Left colon (tissue), 2 donors: ENCODE measurements at regions not wholly inside any gene's neighbourhood (a gene's known extent, or its start where the extent isn't known, plus 50 kb on each side); places are given as distances from the start of the nearest gene placed in this dataset.
"Not testable (repeated sequence)": the region's sequence is repeated elsewhere in the genome, so short reads cannot be mapped to it uniquely, and the experiment has no call there.

ENCODE experiments used
- ATAC-seq: fragments of 200-7000 bp; cut with Tn5 transposase; one replicate; pipeline ENCODE4 v1.9.1; 2020; ENCODE audit warnings: mild to moderate bottlenecking, moderate library complexity
- DNase-seq, 2 donors: peaks; one replicate each; pipeline ENCODE4 v3.0.0-alpha.2; 2020
- intact Hi-C, 2 donors: fragments of 100-400 bp; cut with DNase I in 1 of 2; cut with micrococcal nuclease in 1 of 2; formaldehyde crosslinking; loops; one replicate each; pipeline versions ENCODE4 v1.11.2 to v1.14.0; 2022; cut with DNase I, micrococcal nuclease
- donor health status: DM: no; HTN: no; CAD: no.
- donor health status: DM: yes; HTN: yes; CAD: no.

DNA sequence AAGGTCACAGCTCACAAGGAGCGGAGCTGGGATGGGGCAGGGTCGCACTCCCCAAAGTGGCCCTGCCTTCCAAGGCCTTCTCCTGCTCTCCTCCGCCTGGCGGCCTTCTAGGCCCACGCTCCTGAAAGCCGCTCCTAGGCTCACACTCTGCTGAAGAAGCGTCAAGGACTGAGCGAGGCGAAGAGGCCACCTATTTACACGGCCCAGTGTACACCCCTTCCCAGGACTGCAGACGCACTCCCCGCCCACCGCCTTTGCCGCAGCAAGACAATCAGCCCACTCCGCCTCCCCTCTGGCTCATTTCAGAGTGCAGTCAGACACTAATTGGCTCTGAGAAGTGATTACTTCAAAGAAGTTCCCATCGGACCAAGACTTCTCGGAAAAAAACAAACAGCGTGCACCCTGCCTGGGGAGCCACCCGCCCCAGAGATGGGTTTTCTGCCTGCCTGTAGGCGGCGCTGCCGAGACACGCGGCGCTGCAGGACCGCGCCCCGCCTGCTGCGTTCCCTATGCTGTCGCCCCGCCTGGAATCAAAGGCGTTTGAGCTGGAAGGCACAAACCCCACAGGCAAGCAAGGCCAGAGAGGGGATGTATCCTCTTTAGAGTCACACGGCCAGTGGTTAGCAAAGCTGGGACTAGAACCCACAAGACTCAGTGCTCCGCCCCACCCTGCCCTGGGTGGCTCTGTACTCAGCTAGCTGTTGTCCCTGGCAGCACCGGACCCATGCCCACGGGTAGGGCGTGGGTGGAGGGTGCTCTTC is 414.8 kb downstream of the BUD13 start:
- DNase-seq (peak in 1 of 2 donors; percentile 52), ATAC-seq (peak; percentile 72)
- intact Hi-C loops: no loop called here

- DNase-seq: no peak
- no peak for ATAC-seq
- intact Hi-C loops: no loop called here
Observed at GRCh38 chr11:116356451-116356850, 416.3 kb downstream of the BUD13 start.

DNA sequence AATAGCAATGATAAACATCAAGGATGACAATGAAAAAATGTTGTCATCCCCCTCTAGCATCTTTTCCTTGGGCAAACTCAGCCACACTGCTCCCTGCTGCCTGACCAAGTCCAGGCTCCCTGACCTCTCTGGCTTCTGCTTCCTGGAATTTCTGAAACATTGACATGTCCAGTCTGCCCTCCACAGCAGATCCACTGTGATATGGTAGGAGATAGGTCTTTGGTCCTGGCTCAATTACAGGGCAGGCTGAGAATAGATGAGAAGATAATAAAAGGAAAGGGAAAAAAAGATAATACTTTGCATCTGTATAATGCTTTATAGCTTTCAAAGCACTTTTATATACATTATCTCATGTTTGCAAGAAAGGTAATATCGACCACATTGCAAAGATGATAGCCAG is 417.7 kb downstream of the BUD13 start:
- DNase-seq (no peak), ATAC-seq (no peak)
- intact Hi-C loops: no loop called here

GRCh38 chr11:116353589-116353988 is 419.2 kb downstream of the BUD13 start:
- no peak for ATAC-seq
- intact Hi-C loops: no loop called here
- DNase-seq: no peak

GRCh38 chr11:116352881-116353280 is 419.9 kb downstream of the BUD13 start:
- DNase-seq: no peak
- no peak for ATAC-seq
- intact Hi-C loops: no loop called here

DNA sequence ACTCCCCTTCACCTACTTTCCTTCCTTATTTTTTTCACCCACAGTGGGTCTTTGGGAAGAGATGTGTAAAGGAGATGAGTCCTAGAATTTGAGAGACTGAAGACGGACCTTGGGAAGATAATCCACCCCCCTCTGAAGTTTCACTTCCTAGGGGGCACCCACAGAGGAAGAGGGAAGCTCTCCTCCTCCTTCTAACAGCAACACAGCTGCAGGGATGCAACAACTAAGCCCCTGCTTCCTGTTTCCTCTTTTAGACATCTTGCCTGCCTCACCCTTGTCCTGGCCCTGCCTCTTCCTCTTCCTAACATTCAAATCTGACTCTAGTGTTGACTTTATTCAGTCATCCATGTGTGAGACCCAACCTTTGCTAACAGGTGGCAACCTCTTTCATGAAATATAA is 424.6 kb downstream of the BUD13 start:
- ATAC-seq (no peak), DNase-seq (no peak)
- intact Hi-C loops: no loop called here

- ATAC-seq (no peak), DNase-seq (no peak)
- intact Hi-C loops: no loop called here
Observed at GRCh38 chr11:116345575-116345974, 427.2 kb downstream of the BUD13 start.

- intact Hi-C loops: no loop called here
- ATAC-seq: no peak
- DNase-seq: no peak
Observed at GRCh38 chr11:116344601-116345000, 428.2 kb downstream of the BUD13 start.

GRCh38 chr11:116343270-116343669 is 429.5 kb downstream of the BUD13 start:
- intact Hi-C loops: no loop called here
- DNase-seq: no peak
- ATAC-seq: no peak

DNA sequence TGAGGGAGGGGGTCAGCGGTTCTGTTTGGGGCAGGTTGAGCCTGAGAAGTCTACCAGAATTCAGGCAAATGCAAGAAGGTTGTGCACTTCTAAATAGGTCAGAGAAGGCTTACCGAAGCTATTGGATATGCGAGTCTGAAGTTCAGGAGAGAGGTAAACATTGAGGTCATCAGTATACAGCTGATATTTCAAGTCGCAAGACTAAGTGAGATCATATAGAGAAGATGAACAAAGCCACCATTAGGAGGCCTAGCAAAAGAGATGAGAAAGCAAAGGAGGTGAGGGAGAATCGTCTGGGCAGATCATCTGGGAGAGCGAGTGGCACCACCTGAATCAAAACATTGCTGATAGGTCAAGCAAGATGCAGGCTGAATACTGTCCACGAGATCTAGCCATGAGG is 430.6 kb downstream of the BUD13 start:
- ATAC-seq: no peak
- intact Hi-C loops: no loop called here
- no peak for DNase-seq

- ATAC-seq: no peak
- intact Hi-C loops: no loop called here
- no peak for DNase-seq
Observed at GRCh38 chr11:116339306-116340098, 433.3 kb downstream of the BUD13 start.

DNA sequence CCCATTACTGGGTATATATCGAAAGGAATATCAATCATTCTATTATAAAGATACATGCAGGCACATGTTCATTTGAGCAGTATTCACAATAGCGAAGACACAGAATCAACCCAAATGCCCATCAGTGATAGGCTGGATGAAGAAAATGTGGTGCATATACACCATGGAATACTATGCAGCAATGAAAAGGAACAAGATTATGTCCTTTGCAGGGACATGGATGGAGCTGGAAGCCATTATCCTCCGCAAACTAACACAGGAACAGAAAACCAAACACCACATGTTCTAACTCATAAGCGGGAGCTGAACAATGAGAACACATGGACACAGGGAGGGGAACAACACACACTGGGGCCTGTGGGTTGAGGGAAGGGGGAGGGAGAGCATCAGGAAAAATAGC is 434.3 kb downstream of the BUD13 start:
- ATAC-seq, DNase-seq, intact Hi-C loops: not testable (repeated sequence)

- DNase-seq (no peak), ATAC-seq (no peak)
- intact Hi-C loops: no loop called here
Observed at GRCh38 chr11:116336540-116336939, 436.2 kb downstream of the BUD13 start.

DNA sequence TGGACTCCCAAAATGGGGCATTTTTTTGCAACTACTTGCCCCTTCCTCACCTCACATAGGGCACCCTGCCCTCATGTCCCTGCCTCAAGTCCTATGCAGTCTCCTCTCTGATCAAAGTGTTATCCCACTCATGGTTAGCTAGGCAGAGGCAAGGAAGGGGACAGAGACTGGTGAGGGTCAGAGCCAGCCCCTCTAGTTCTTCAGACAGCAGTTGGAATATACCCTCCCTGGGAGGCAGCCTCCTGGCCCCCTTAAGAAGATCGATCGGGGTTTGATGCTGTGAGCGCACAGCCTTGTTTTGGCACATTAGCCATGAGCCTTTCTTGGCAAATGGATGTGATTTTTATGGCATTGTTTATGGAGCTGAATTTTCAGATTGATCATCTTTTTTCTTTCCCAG is 436.9 kb downstream of the BUD13 start:
- intact Hi-C loops: no loop called here
- DNase-seq (no peak), ATAC-seq (no peak)

DNA sequence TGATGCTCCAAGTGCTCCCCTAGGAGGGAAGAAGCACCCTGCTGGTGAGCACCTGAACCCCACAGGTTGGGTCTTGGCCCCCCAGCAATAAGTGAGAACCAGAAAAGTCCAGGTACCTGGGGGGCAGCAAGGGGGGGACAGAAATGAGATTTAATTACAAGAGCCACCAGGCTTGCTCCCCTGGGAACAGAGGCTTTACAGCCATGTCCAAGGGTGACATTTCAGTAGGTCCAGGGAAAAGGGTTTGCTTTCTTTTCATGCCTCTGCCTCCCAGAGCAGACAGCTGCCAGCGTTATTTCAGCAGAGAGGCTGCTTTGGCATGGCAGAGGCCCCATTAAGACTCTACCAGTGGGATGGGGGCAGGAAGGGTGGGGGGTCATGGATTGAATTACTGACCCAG is 437.7 kb downstream of the BUD13 start:
- intact Hi-C loops: no loop called here
- DNase-seq: no peak
- no peak for ATAC-seq

DNA sequence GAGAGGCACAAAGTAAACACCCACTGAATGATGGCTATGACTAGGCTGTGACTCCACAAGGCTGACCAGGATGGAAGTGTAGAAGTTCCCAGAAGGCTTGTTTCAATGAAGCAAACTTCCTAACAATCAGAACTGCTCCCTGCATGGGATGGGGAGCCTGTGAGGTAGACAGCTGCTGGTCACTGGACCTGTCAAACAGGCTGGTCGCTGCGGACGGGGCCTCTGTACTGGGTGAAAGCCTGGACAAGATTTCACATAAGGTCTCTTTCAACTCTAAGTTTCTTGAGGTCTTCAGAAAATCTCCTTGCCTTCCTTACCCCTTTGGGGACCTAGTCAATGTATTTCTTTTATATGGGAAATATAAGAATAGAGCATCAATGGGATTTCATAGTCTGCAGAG is 438.2 kb downstream of the BUD13 start:
- no peak for ATAC-seq

DNA sequence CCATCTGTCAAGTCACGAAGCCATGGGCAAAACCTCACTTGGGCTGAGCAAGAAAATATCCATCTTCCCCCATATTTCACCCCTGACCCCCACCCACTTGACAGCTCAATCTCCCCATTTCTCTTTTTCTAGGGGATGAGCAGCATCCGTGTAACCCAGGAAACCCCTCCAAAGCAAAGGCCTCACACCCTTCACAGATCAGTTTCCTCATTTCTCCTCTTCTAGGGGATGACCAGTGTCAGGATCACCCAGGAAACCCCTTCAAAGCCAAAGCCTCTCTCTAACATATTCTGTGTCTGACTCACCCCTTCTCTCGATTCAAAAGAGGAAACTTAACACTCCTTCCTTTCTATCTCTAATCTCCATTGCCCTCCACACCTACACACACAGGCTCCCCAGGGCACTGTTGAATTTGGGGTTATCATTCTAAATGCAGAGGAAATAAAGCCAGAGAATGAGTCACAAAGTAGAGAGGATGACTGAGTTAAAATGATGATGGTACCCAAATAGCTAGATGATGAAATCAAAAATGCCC is 439.7 kb downstream of the BUD13 start:
- intact Hi-C loops: no loop called here
- DNase-seq: no peak
- ATAC-seq: no peak

More for the DNA sequence above, 438.2 kb downstream of the BUD13 start:
- no peak for DNase-seq
- intact Hi-C loops: no loop called here

GRCh38 chr11:116332391-116332790 is 440.4 kb downstream of the BUD13 start:
- intact Hi-C loops: no loop called here
- DNase-seq (no peak), ATAC-seq (no peak)

DNA sequence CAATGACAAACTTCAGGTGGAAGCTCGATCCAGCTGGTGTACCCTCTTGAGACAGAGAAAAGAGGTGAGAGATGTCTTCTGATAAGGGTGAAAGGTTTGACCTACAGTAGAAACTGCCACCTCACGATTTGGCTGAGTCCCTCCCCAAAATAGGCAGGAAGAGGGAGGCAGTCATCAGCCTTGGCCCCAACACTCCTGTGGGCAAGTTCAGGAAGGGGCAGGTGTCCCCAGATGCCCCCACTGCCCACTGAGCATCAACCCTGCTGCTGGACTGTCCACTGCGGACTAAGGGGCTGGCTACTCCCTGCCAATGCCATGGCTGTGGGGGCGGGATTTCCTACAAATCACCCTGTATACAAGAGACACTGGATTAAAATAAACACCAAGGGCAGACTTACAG is 441.4 kb downstream of the BUD13 start:
- ATAC-seq: no peak
- intact Hi-C loops: no loop called here
- no peak for DNase-seq

GRCh38 chr11:116330439-116331185 is 442.2 kb downstream of the BUD13 start:
- ATAC-seq (no peak), DNase-seq (no peak)
- intact Hi-C loops: no loop called here
